HG02588 (cell line): ENCODE measurements at regions not wholly inside any gene's neighbourhood (a gene's known extent, or its start where the extent isn't known, plus 50 kb on each side); places are given as distances from the start of the nearest gene placed in this dataset.
"Not testable (repeated sequence)": the region's sequence is repeated elsewhere in the genome, so short reads cannot be mapped to it uniquely, and the experiment has no call there.

Experiments used
- ATAC-seq: cut with Tn5 transposase; IDR thresholded peaks from one replicate; pipeline ENCODE4 v1.9.1; 2021; ENCODE audit warnings: mild to moderate bottlenecking, moderate library complexity; ENCODE audit not compliant: unreplicated experiment

GRCh38 chr4:188717661-188718060 is 578.4 kb downstream of the TRIML1 start:
- no peak for ATAC-seq

GRCh38 chr4:188719794-188720193 is 580.6 kb downstream of the TRIML1 start:
- no peak for ATAC-seq

- ATAC-seq, result no peak
Measured at GRCh38 chr4:188722911-188723310, 583.7 kb downstream of the TRIML1 start.

GRCh38 chr4:188727746-188728145 is 588.5 kb downstream of the TRIML1 start:
- ATAC-seq, result no peak

GRCh38 chr4:188728359-188728758 is 589.1 kb downstream of the TRIML1 start:
- ATAC-seq, result no peak

- no peak for ATAC-seq
Measured at GRCh38 chr4:188732131-188732530, 592.9 kb downstream of the TRIML1 start.

- no peak for ATAC-seq
Measured at GRCh38 chr4:188735082-188735481, 595.8 kb downstream of the TRIML1 start.

- no peak for ATAC-seq
Measured at GRCh38 chr4:188737251-188738002, 598.2 kb downstream of the TRIML1 start.

GRCh38 chr4:188738290-188738689 is 599.0 kb downstream of the TRIML1 start:
- not testable (repeated sequence) for ATAC-seq

GRCh38 chr4:188740172-188740571 is 600.9 kb downstream of the TRIML1 start:
- not testable (repeated sequence) for ATAC-seq

GRCh38 chr4:188740791-188741190 is 601.5 kb downstream of the TRIML1 start:
- not testable (repeated sequence) for ATAC-seq

- no peak for ATAC-seq
Measured at GRCh38 chr4:188754372-188755002, 615.2 kb downstream of the TRIML1 start.

GRCh38 chr4:188767496-188767895 is 628.3 kb downstream of the TRIML1 start:
- ATAC-seq, result no peak

GRCh38 chr4:188778905-188779304 is 639.7 kb downstream of the TRIML1 start:
- no peak for ATAC-seq

- ATAC-seq, result no peak
Measured at GRCh38 chr4:188779581-188779980, 640.3 kb downstream of the TRIML1 start.

GRCh38 chr4:188780028-188780427 is 640.8 kb downstream of the TRIML1 start:
- no peak for ATAC-seq

GRCh38 chr4:188780686-188781085 is 641.4 kb downstream of the TRIML1 start:
- no peak for ATAC-seq

GRCh38 chr4:188781655-188782054 is 642.4 kb downstream of the TRIML1 start:
- ATAC-seq, result no peak

- no peak for ATAC-seq
Measured at GRCh38 chr4:188783175-188783574, 643.9 kb downstream of the TRIML1 start.

GRCh38 chr4:188783606-188784160 is 644.4 kb downstream of the TRIML1 start:
- no peak for ATAC-seq

- ATAC-seq, result not testable (repeated sequence)
Measured at GRCh38 chr4:188796600-188796999, 657.4 kb downstream of the TRIML1 start.

GRCh38 chr4:188797011-188797410 is 657.8 kb downstream of the TRIML1 start:
- ATAC-seq, result not testable (repeated sequence)
